NCI-H226 (cell line): ENCODE measurements at regions not wholly inside any gene's neighbourhood (a gene's known extent, or its start where the extent isn't known, plus 50 kb on each side); places are given as distances from the start of the nearest gene placed in this dataset.
A peak's percentile ranks its signal among the peaks of the same experiment; 100 is the strongest.

ENCODE experiments used
- DNase-seq: peaks from one replicate; pipeline ENCODE4 v3.0.0-alpha.2; 2015

DNA sequence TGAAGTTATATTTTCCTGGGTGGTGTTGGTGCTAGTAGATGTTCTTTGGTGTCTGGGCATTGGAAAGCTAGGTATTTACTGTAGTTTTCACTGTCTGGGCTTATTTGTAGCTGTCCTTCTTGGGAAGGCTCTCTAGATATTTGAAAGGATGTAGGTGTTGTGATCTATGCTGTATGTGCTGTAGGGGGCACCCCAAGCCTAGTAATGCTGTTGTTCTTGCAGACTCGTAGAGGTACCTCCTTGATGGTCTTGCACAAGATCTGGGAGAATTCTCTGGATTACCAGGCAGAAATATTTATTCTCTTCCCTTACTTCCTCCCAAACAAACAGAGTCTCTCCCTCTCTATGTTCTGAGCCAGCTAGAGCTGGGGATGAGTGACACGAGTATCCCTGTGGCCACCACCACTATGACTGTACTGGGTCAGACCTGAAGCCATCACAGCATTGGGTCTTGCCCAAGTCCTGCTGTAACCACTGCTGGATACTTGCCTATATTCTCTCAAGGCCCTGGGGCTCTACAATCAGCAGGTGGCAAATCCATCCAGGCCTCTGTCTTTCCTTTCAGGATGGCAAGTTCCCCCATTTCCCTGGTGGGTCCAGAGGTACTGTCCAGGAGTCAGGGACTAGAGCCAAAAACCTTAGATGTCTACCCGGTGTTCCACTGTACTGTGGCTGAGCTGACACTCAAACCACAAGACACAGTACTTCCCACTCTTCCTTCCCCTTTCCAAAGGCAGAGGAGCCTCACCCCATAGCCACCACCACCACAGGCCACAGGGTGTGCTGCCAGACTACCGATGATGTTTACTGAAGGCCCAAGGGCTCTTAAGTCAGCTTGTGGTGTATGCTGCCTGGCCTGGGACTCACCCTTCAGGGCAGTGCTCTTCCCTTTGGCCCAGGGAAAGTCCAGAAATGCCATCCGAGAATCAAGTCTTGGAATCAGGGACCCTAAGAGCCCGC lies 195.2 kb upstream of the DPPA4 start:
- peak; percentile 62 for DNase-seq

DNA sequence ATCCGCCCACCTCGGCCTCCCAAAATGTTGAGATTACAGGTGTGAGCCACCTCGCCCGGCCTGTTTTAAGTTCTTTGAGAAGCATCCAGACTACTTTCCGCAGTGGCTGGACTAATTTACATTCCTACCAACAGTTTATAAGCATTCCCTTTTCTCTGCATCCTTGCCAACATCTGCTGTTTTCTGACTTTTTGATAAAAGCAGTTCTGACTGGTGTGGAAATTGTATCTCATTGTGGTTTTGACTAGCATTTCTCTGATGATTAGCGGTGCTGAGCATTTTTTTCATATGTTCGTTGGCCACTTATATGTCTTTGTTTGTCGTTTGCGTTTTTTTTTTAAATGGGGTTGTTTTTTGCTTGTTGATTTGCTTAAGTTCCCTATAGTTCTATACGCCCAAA lies 208.4 kb upstream of the DPPA4 start:
- no peak for DNase-seq

DNA sequence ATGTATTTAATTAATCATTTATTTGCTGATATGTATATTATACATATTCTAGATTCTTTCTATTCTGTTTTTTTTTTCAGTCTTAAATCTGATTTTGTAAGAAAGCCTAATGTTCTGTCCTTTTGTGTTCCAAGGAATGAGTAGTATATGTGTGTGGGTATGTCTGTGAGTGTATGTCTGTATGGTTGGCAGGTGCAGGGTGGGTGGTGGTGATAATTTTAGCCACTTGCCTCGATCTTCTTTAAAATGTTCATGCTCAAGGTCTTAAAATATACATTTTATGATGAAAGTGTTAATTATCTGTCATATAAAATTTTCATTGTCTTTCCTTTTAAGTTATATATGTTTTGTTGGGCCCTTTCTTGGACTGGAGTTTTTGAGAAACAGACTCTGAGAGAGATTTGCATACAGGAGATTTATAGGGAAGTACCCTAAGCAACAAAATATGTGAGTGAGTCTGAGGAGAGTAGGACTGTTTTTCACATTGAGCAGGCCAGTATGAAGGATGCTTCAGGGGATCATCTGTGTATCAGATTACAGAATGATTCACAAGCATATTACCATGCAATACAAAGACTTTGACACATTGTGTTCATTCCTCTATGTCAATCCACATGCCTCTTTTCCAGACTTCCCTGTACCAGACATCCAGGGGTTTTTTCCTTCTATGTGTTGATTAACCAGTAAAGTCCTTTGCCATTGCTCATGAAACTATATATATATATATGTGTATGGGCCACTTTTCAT lies 211.0 kb upstream of the DPPA4 start:
- DNase-seq = peak; percentile 32

DNA sequence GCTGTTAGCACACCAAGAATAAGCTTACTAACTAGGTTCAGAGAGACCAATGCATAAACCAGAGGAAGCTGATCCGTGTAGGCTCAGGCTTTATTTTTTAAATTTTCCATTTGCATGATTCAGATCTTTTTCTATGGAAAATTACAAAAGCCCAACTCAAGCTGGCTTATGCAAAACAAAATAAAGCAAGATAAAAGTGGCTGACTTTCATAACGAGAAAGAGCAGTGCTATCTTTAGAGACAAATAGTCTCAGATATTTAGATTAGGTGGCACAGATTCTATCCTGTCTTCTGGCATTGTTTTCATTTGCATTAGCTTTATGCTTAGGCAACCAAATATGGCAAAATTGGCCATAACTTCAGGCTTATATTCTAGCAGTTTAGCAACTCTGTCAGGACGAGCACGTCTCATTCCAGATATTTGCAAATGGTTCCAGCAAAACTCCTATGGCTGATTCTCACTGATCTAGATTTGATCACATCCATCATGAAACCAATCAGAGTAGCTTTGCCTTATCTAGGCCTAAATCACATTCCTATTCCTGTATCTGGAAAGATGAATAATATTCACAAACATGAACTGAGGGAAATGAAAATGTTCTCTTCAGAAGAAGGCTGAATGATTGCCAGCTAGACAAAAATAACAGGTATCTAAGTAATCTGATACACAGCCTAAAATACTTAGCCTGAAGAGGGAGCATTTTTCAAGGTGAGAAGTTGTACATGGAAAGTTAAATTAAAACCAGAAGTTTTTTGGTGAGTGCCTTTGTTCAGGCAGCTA lies 216.4 kb upstream of the DPPA4 start:
- no peak for DNase-seq

DNA sequence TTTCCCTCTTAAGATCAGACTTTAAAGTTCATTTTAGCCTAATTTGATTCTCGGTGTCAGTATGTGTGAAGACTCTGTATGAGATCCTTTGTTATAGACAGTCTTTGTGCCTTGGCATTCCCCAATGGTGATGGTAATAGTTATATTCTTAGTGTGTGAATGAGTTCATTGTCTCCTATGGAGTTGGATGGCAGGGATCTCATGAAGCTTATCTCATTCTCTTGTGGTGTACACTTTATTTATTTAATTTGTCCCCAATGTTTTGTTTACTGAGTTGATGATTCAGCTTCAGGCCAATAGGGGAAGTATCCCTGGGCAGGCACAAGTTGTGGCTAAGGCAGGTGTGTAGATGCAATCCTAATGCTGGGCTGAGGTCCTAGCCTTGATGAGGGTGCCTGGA lies 222.0 kb upstream of the DPPA4 start:
- DNase-seq = no peak

DNA sequence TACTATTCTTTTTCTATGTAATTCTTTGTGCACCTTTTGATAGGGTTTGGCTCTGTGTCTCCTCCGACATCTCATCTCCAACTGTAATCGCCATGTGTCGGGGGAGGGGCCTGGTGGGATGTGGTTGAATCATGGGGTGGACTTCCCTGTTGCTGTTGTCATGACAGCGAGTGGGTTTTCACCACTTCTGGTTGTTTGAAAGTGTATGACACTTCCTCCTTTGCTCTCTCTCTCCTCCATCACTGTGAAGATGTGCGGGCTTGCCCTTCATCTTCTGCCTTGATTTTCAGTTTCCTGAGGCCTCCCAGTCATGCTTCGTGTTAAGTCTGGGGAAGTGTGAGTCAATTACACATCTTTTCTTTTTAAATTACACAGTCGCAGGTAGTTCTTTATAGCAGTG lies 225.8 kb upstream of the DPPA4 start:
- no peak for DNase-seq

DNA sequence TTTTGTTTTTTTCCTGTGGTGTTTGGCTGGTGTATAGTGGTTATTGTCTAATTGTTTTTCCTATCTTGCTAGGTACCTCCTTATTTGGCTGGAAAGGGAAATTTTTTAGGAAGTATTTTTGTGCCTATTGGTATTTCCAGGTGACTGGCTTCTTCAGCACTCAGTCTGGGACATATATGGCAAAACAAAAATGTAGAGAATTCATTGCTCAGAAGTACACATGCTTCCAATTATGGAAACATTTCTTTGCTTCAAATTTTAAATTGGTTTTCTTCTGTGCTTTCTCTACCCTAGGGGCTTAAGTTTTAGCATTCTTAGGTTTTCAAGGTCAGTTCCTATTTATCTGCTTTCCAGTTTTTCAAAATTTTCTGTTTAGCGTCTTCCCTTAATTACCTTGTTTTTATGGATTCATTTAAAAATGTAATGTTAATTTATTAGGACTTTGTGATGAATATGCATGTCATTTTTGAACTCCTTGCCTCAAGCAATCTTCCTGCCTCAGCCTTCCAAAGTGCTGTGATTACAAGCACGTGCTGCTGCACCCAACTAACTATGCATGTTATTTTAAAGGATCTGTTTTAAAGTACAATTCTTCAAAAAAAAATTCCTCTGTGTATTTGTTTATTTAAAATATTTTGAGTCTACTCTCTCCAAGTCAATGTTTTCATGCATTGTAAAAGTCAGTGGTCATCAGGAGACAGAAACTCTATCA lies 231.9 kb upstream of the DPPA4 start:
- no peak for DNase-seq

DNA sequence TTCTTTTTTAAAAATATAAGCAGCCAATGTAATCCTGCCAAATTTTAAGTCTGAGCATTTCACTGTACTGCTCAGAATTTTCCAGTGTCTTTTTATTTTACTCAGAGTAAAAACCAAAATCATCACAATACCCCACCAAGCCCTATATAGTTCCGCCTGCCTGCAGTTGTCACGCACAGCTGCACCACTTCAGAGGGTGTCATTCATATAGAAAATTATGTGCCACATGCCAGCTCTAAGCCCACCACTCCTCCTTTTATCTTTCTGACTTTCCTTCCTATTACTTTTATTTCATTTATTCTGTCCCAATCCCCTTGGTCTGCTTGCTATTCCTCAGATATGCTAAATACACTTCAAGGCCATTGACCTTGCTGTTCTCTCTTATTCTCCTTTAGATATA lies 233.1 kb upstream of the DPPA4 start:
- DNase-seq = no peak

DNA sequence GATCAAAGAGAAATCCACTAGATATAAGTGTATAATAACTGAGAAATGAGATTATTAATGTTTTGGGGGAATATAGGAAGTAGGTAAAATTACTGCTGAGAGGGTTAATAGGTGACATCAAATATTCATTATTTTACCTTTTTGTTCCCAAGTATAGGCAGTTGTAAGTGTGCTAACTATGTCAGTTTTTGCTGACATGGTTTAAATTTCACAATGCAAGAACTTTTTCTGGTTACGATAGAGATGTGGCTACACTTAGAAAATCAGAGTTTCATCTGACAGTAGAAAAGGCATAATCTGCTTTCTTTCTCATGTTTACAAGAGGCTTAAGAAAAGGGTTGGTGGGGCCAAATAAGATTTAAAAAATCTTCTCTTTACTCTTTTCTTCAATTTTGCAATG lies 235.0 kb upstream of the DPPA4 start:
- DNase-seq = no peak

DNA sequence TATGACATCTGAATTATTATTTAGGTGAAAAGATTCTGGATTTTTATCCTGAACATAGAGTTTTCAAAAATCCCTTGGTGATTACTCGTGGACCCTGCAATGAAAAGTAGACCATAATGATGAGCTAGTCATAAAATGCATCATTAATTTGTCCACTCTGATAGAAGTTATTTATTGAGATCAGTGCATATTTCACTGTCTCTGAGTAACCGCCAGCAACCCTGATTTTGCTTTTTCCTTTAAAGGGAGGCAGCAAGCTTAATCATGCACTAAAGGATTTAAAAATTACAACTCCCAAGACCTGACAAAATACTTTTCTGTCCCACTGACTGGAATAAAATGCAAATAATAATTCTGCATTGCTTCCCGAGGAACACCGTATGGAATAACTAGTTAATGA lies 259.6 kb upstream of the DPPA4 start:
- DNase-seq = no peak

DNA sequence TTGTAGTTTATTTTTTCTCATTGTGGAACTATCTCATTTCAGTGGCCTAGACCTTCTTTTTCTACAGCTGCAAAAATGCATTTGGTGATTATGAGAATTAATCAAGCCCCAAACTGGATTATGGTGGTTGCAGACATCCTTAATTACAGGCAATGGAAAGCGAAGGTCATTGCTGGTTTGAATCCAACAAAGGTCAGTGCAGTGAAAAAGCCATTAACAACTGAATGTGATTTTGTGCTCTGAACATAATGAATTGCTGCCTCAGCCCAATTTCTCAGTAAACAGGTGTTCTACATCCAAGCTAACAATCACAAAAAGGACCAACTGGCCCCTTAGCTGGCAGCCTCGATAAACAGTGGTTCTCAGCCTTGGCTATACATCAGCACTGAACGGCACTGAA lies 260.1 kb upstream of the DPPA4 start:
- no peak for DNase-seq

DNA sequence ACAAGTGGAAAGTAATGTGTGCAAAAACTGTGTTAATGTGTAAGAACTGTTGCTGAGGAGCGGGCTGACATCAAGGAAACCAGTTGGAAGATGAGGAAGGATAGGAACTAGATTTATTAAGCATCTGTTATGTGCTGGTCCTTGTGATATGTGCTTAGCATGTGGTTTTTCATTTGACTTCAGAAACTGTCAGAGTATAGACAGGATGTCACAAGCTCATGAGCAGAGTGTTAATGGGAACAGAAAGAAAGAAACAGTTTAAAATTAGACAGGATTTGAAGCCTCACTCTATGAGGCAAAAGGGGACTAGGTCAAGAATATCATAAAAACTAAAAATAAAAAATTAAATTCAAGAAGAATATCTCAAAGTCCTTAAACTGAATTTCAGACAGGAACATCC lies 270.6 kb upstream of the DPPA4 start:
- DNase-seq = no peak

DNA sequence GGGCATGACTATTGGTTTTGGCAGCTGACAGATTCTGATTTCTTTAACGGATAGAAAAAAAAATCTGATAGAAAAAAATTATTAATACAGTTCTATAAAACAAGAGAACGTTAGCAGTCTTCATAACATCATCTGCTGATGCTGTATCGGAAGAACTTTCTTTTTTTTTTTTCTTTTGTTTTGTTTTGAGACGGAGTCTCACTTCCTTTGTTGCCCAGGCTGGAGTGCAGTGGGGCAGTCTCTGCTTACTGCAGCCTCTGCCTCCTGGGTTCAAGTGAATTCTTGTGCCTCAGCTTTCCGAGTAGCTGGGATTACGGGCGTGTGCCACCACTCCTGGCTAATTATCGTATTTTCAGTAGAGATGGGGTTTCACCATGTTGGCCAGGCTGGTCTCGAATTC lies 271.2 kb upstream of the DPPA4 start:
- no peak for DNase-seq

DNA sequence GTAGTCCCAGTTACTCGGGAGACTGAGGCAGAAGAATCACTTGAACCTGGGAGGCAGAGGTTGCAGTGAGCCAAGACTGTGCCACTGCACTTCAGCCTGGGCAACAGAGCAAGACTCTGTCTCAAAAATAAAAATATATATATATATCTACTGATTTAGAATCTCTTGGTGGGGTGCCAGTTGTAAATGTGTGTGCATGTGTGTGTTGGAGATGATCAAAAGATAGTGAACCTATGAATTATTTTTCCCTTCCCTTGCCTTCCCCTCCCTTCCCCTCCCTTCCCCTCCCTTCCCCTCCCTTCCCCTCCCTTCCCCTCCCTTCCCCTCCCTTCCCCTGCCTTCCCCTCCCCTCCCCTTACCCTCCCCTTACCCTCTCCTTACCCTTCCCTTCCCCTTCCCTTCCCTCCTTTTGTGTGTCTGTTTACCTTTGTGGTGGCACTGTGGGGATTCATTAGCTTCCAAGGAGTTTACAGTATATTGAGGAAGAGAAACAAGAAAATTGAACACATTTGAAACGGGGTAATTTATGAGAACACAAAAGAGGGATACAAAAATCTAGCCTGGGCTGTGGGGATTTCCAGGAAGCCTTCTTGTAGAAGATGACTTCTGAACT lies 281.5 kb upstream of the DPPA4 start:
- DNase-seq = no peak

DNA sequence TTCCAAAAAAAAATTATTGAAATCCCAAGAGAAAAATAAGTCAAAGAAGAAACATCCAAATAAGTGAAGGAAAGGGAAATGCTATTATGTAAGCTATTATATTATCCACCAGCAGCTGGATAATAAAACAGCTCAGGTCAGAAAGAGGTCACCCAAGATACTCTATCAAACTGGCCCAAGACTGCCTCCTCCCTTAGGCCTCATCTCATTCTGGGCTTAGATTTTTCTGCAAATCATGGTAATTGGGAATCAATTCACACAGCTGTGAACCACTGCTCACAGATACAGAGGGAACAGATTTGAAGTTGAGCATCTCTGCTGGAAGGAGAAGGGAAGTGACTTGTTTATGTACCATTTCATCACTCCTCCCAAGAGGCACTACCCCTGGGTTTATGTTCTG lies 294.6 kb upstream of the DPPA4 start:
- DNase-seq = no peak

DNA sequence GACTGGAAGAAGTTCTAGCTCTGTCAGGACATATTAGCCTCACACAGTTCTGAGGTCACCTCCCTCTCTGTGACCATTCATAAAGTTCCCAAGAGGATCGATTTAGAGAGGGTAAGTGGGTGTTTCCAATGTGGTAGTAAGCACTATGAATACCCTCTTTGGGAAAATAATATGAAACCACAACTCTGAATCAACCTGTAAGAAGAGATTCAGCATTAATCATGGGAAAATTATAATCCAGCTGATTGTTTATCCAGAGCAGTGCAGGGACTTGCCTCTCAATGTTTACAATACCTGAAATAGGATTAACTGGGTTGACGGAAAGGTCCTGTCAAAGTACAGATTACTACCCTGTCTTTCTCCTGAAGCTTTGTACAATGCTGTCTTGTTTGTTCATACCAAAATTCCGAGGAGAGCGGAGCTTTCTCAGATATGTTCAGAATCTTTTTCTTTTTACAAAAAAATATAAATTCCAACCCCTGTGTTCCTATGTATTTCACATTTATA lies 302.9 kb upstream of the DPPA4 start:
- DNase-seq = no peak

DNA sequence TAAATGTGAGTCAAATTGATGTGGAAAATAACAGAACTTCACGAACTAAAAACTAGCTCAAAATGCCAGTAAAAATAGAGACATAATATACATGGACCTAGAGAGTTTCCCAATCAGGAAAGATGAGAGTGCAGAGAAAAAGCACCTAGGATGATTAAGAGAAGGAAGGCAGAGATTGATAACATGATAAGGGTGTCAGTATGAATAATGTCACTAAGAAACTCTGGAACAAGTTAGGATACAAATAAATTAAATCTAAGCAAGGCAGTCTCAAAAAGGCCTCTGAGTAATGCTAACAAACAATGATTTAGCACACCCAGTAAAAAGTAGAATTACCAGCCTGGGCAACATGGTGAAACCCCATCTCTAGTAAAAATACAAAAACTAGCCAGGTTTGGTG lies 304.7 kb upstream of the DPPA4 start:
- DNase-seq = no peak

DNA sequence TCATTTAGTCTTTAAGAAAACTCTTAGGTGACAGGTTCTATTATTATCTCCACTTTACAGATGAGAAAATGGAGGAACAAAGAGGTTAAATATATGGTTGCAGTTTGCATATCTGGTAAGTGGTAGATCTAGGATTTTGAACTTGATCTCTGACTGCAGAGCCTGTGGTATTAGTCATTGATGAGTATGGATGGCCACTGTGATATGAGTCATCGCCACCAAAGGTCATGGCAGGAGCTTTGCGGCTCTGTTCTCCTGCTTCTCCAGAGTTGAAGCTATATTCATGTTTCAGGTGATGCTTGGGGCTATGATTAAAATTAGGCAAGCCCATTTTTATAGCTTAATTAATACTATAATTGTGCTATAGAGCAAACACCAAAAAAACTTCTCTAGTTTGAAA lies 306.2 kb upstream of the DPPA4 start:
- DNase-seq = no peak

DNA sequence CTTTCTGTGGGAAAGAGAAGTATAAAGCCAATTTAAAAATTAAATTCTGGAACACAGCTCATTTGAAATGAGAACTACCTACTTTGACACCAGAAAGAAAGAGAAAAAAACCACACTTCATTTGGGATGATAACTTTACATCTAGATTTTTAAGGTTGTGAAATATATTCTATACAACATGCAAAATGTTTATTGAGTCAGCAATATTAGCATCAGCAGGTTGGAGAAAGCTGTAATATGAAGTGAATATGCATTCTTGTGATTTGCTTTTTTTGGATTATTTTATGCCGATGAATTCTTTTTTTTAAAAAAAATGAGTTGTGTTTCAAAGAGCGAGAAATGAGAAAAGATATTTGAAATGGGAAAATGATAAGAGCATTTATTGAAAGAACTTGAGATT lies 307.0 kb upstream of the DPPA4 start:
- no peak for DNase-seq

DNA sequence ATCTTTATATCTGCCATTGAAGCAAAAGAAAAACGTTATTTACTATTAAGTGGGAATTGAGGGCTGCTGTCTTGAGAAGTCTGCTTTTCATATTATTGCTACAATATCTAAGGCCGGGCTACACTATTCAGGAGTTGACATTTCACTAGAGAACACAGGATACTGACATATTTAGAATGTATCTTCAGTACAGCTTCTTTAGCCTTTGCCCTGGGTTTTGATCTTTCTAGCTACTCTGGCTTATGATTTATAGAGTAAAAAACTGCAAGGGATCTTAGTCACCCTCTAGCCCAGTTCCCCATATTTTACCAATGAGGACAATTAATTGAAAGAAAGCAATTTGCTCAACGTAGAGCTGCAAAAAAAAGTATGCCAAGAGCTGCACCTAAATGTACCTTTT lies 307.4 kb upstream of the DPPA4 start:
- DNase-seq = no peak

DNA sequence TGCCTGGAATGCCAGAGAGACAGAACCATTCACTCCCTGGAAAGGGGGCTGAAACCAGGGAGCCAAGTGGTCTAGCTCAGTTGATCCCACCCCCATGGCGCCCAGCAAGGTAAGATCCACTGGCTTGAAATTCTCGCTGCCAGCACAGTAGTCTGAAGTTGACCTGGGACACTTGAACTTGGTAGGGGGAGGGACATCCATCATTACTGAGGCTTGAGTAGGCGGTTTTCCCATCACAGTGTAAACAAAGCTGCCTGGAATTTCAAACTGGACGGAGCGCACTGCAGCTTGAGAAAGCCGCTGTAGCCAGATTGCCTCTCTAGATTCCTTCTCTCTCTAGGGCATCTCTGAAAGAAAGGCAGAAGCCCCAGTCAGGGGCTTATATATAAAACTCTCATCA lies 310.7 kb upstream of the DPPA4 start:
- DNase-seq = no peak

DNA sequence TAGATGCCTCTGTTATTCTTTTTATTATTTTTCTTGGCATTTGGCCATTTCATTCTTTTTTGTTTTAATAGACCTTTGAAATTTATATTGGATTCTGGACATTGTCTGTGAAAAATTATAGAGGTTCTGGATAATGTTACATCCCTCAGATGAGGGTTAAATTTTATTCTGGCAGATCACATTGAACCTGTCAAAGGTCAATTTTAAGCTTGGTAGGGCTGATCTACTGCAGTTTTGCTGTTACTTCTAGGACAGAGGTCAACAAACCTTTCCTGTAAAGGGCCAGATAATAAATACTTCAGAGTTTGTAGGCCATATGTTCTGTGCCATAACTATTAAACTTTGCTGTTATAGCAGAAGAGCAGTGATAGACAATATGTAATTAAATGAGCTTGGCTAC lies 318.9 kb upstream of the DPPA4 start:
- no peak for DNase-seq
